ENCODE measurements at regions not wholly inside any gene's neighbourhood (a gene's known extent, or its start where the extent isn't known, plus 50 kb on each side); places are given as distances from the start of the nearest gene placed in this dataset.

DNA sequence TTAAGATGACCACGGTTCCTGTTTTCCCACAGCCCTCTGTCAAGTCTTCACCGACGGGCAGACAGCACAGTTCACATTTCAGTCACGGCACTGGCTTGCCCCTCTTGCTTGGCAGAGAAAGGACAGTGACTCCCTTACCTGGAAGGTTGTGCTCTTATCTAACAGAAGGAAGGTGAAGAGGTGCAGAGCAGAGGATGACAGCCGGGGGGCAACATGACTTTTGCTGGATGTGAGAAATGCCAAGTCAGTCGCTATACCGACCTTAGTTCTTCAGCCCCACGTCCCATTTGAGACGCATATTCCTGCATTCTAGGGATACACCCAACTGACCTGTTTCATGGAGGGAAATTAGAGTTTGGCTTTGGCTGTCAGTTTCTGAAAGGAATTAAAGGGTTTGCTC, 492.3 kb downstream of the NPIPA7 start:
- Histone ChIP-seq H3K56ac (ENCODE audit: extremely low read depth, insufficient read depth, low read length) (no peak overlapping the region), H4K91ac (ENCODE audit: insufficient read depth, low read depth, low read length) (no peak overlapping the region), H4K5ac (ENCODE audit: low read depth, low read length) (no peak overlapping the region), H3K9me3 (ENCODE audit: control insufficient read depth, insufficient read depth, low read length) (peaks cover 2% of the 10 kb centered on the region; the same call in 1 of the 2 replicates), H2AFZ (replicated peaks; ENCODE audit: low read length, poor library complexity) (no peak overlapping the region), H4K8ac (ENCODE audit: low read depth in 2 of 2, low read length in 2 of 2) (no peak overlapping the region), H2BK20ac (ENCODE audit: low read depth, low read length) (no peak overlapping the region), H3K4me2 (ENCODE audit: low read depth, low read length) (no peak overlapping the region), H4K20me1 (ENCODE audit: insufficient read depth, low read length) (no peaks in the 10 kb centered on the region), H3K4me3 (ENCODE audit: insufficient read depth, low read depth, low read length) (no peak overlapping the region), H2AK5ac (ENCODE audit: low read depth, low read length) (no peak overlapping the region), H2AK9ac (replicated peaks; ENCODE audit: low read depth, low read length, poor library complexity) (no peak overlapping the region), H2BK120ac (ENCODE audit: low read depth, low read length) (no peak overlapping the region), H3K18ac (ENCODE audit: low read depth, low read length) (no peak overlapping the region), H3K27me3 (ENCODE audit: control insufficient read depth, insufficient read depth, low read length) (no peaks in the 10 kb centered on the region), H3K9me1 (ENCODE audit: insufficient read depth, low read length) (no peaks in the 10 kb centered on the region), H3K14ac (replicated peaks; ENCODE audit: low read depth, low read length) (no peak overlapping the region), H2BK15ac (ENCODE audit: low read depth, low read length) (no peak overlapping the region), H3K4me1 (ENCODE audit: control insufficient read depth, insufficient read depth, low read length) (no peaks in the 10 kb centered on the region), H3K36me3 (ENCODE audit: control insufficient read depth, insufficient read depth, low read length) (no peaks in the 10 kb centered on the region), H3K23ac (ENCODE audit: low read depth, low read length) (no peak overlapping the region), H3K79me1 (ENCODE audit: low read depth in 1 of 2, low read length in 2 of 2) (no peaks in the 10 kb centered on the region), H3K27ac (ENCODE audit: insufficient read depth, low read length) (no peak overlapping the region), H3K4ac (ENCODE audit: low read depth, low read length) (no peak overlapping the region), H3K9ac (ENCODE audit: low read depth, low read length) (no peak overlapping the region), H2BK5ac (ENCODE audit: low read depth, low read length, poor library complexity, severe bottlenecking) (no peak overlapping the region)
- ChIA-PET CTCF (no interaction called here), POLR2A (ENCODE audit: unreplicated experiment) (no interaction called here)
- no TSS peak for BruUV-seq (replicated peaks)
- DNase-seq (no peak), ATAC-seq (ENCODE audit: low read depth) (no peak)
- intact Hi-C loops (cut with micrococcal nuclease) (no loop called here), in situ Hi-C loops (cut with MboI; ENCODE audit: low sequenced_read_pairs) (loop anchor here (25.0 kb wide), 1 partner anchor 591 kb away; the partner anchor contains the start of gene XYLT1), dilution Hi-C loops (cut with HindIII; ENCODE audit: low sequenced_read_pairs, unreplicated experiment) (no loop called here)
- WGBS, 2 experiments (ENCODE audit: extremely low coverage in 2 of 2, insufficient read length in 1 of 2): 60% methylated on average over 1 of the region's 9 CpGs; no CpG with 5 or more reads in 1 of the 2 experiments
- TF ChIP-seq, protein P1, sequence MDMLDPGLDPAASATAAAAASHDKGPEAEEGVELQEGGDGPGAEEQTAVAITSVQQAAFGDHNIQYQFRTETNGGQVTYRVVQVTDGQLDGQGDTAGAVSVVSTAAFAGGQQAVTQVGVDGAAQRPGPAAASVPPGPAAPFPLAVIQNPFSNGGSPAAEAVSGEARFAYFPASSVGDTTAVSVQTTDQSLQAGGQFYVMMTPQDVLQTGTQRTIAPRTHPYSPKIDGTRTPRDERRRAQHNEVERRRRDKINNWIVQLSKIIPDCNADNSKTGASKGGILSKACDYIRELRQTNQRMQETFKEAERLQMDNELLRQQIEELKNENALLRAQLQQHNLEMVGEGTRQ (IDR thresholded peaks at IDR 0.05; ENCODE audit: low read depth, low read length): no peak
- TF ChIP-seq CEBPB (IDR thresholded peaks at IDR 0.05; ENCODE audit: low read depth, low read length) (no peak), BHLHE40 (IDR thresholded peaks at IDR 0.05; ENCODE audit: low read depth, low read length) (no peak), RAD21 (IDR thresholded peaks at IDR 0.05; ENCODE audit: low read length) (no peak), FOS (IDR thresholded peaks at IDR 0.05; ENCODE audit: low read depth, low read length) (no peak), MAZ (IDR thresholded peaks at IDR 0.05; ENCODE audit: borderline replicate concordance, low read depth, low read length) (no peak), POLR2A (IDR thresholded peaks at IDR 0.05; ENCODE audit: low read depth, low read length) (no peak), CHD1 (IDR thresholded peaks at IDR 0.05; ENCODE audit: low read depth, low read length) (no peak), RCOR1 (IDR thresholded peaks at IDR 0.05; ENCODE audit: insufficient replicate concordance, low read length) (no peak)
